OCI-LY3 (cell line): ENCODE measurements at regions not wholly inside any gene's neighbourhood (a gene's known extent, or its start where the extent isn't known, plus 50 kb on each side); places are given as distances from the start of the nearest gene placed in this dataset.

Source experiments
- EZH2phosphoT487 ChIP-seq: fragments of 200-600 bp; shearing (Covaris generic); IDR thresholded peaks from 2 replicates; pipeline ENCODE4 v1.6.1; 2018; ENCODE audit warnings: antibody characterized with exemption, mixed run types, low read depth
- TF ChIP-seq, protein P1 (sequence below): fragments of 200-600, 300-600 bp; sonication (generic); IDR thresholded peaks from 2 replicates; pipeline ENCODE4 v1.5.1; 2014; ENCODE audit warnings: antibody characterized with exemption, low read length, low read depth

DNA sequence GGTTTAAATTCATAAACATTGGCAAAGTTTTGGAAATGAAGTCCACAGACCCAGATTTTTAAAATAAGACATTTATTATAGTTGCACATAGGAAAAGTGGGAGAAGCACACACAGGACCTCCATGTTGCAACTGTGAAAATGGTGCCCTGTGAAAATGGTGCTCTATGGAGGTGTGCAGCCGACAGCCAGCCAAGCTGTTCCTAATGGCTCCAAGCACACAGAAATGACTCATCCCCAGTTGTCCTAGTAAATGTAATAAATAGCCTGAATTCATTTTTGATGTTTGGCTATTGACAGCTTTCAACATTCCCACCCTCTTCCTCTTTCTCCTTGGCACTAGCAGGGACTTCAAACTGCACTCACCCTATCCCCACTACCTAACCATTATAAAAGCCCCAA lies 590.9 kb downstream of the CAAP1 start:
- TF ChIP-seq, protein P1, sequence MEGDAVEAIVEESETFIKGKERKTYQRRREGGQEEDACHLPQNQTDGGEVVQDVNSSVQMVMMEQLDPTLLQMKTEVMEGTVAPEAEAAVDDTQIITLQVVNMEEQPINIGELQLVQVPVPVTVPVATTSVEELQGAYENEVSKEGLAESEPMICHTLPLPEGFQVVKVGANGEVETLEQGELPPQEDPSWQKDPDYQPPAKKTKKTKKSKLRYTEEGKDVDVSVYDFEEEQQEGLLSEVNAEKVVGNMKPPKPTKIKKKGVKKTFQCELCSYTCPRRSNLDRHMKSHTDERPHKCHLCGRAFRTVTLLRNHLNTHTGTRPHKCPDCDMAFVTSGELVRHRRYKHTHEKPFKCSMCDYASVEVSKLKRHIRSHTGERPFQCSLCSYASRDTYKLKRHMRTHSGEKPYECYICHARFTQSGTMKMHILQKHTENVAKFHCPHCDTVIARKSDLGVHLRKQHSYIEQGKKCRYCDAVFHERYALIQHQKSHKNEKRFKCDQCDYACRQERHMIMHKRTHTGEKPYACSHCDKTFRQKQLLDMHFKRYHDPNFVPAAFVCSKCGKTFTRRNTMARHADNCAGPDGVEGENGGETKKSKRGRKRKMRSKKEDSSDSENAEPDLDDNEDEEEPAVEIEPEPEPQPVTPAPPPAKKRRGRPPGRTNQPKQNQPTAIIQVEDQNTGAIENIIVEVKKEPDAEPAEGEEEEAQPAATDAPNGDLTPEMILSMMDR: no peak
- TF ChIP-seq EZH2phosphoT487: no peak
